Epithelial cell of esophagus (primary cell): ENCODE measurements at regions not wholly inside any gene's neighbourhood (a gene's known extent, or its start where the extent isn't known, plus 50 kb on each side); places are given as distances from the start of the nearest gene placed in this dataset.

ENCODE experiments used
- DNase-seq: peaks from one replicate; pipeline ENCODE4 v3.0.0; 2010; ENCODE audit warnings: low read depth
- H3K4me3 ChIP-seq: 2 replicates; pipeline ENCODE4 v1.5.1; 2011; ENCODE audit warnings: mild to moderate bottlenecking, low read length, control low read depth
- CTCF ChIP-seq: IDR thresholded peaks from 2 replicates; pipeline ENCODE4 v1.5.1; 2011; ENCODE audit warnings: low read depth, mild to moderate bottlenecking, low read length, control low read depth, inconsistent platforms; ENCODE audit not compliant: insufficient read depth; ENCODE audit errors: missing control alignments

GRCh38 chr1:239456788-239457187, 70.4 kb downstream of the CHRM3 start:
- TF ChIP-seq CTCF, result no peak
- no peak overlapping the region for H3K4me3 ChIP-seq
- DNase-seq, result no peak

GRCh38 chr1:239457491-239458143, 71.2 kb downstream of the CHRM3 start:
- no peak overlapping the region for H3K4me3 ChIP-seq
- DNase-seq, result no peak
- no peak for TF ChIP-seq CTCF

GRCh38 chr1:239458144-239458500, 71.8 kb downstream of the CHRM3 start:
- DNase-seq, result no peak
- TF ChIP-seq CTCF, result no peak
- H3K4me3 ChIP-seq, result no peak overlapping the region

GRCh38 chr1:239467730-239468129, 81.4 kb downstream of the CHRM3 start:
- no peak for DNase-seq
- H3K4me3 ChIP-seq, result no peak overlapping the region
- no peak for TF ChIP-seq CTCF

GRCh38 chr1:239478069-239478468, 91.7 kb downstream of the CHRM3 start:
- no peak for TF ChIP-seq CTCF
- no peak for DNase-seq
- H3K4me3 ChIP-seq, result no peak overlapping the region

GRCh38 chr1:239483391-239483790, 97.0 kb downstream of the CHRM3 start:
- DNase-seq, result no peak
- no peak overlapping the region for H3K4me3 ChIP-seq
- no peak for TF ChIP-seq CTCF

GRCh38 chr1:239493811-239494414, 107.5 kb downstream of the CHRM3 start:
- no peak for TF ChIP-seq CTCF
- H3K4me3 ChIP-seq, result no peak overlapping the region
- DNase-seq, result no peak
